K562 (cell line): ENCODE measurements at regions not wholly inside any gene's neighbourhood (a gene's known extent, or its start where the extent isn't known, plus 50 kb on each side); places are given as distances from the start of the nearest gene placed in this dataset.

Experiments used
- ATAC-seq: fragments of 200-7000 bp; cut with Tn5 transposase; 3 replicates; pipeline ENCODE4 v1.9.1; 2020; ENCODE audit warnings: moderate library complexity
- BruUV-seq: library from RNA; stranded (reverse); fragments of 400-500 nt; replicated peaks from 2 replicates; lab custom pipeline; 2021; lab: Mats Ljungman, UMichigan
- CTCF ChIA-PET: fragments of 300-600 bp; formaldehyde crosslinking; extraction: SDS; loops from one replicate; lab custom pipeline; 2021; ENCODE audit warnings: low intra/inter-chr PET ratio; lab: Yijun Ruan, JAX
- POLR2A ChIA-PET: fragments of 300-600, 350-650 bp; sonication (Branson Sonifier 250); formaldehyde crosslinking; extraction: SDS; loops from one replicate; lab custom pipeline; 2021; ENCODE audit warnings: antibody characterized with exemption, inconsistent platforms; lab: Yijun Ruan, JAX
- DNase-seq, 4 experiments: peaks; one replicate each; pipeline versions ENCODE4 v3.0.0 to v3.0.0-alpha.2; 2011 to 2018; ENCODE audit warnings: low spot score in 3 of 4, mixed read lengths in 3 of 4; ENCODE audit errors: extremely low read depth in 1 of 4
- FAIRE-seq: peaks from 2 replicates; lab custom pipeline; 2011; peaks lifted over from hg19 to GRCh38; lab: Jason Lieb, UNC
- H2AFZ ChIP-seq: 2 replicates; pipeline ENCODE4 v1.6.0; 2011; ENCODE audit warnings: low read depth, low read length, control low read depth, inconsistent platforms
- H3K27ac ChIP-seq: fragments of 200-600 bp; 3 replicates; pipeline ENCODE4 v1.8.0; 2011; ENCODE audit warnings: low read depth, mild to moderate bottlenecking, control low read depth, inconsistent platforms, low read length, moderate library complexity, mixed read lengths; ENCODE audit errors: extremely low read depth
- H3K27me3 ChIP-seq, 2 experiments: fragments of 300-600 bp in 1 of 2; 2 replicates in 1 of 2; 3 replicates in 1 of 2; pipeline versions ENCODE4 v1.6.0 to v1.8.0; 2011; ENCODE audit warnings: inconsistent platforms in 2 of 2, low read length in 2 of 2, mild to moderate bottlenecking in 1 of 2, mixed read lengths in 1 of 2, moderate library complexity in 1 of 2; ENCODE audit not compliant: control insufficient read depth in 2 of 2, insufficient read depth in 2 of 2
- H3K36me3 ChIP-seq: fragments of 300-600 bp; 3 replicates; pipeline ENCODE4 v1.8.0; 2011; ENCODE audit warnings: mild to moderate bottlenecking, low read length, inconsistent platforms; ENCODE audit not compliant: control insufficient read depth, insufficient read depth
- H3K4me1 ChIP-seq, 2 experiments: fragments of 200-600 bp in 1 of 2; replicated peaks in 1 of 2; 2 replicates in 1 of 2; 3 replicates in 1 of 2; pipeline versions ENCODE4 v1.5.1 to v1.8.0; 2011; ENCODE audit warnings: inconsistent platforms in 2 of 2, low read length in 2 of 2, mild to moderate bottlenecking in 1 of 2, mixed read lengths in 1 of 2, moderate library complexity in 1 of 2; ENCODE audit not compliant: control insufficient read depth in 2 of 2, insufficient read depth in 2 of 2
- H3K4me2 ChIP-seq: 2 replicates; pipeline ENCODE4 v1.6.1; 2011; ENCODE audit warnings: low read length, control low read depth, inconsistent platforms, mixed read lengths; ENCODE audit not compliant: insufficient read depth
- H3K4me3 ChIP-seq: fragments of 200-600 bp; sonication (generic), shearing (Covaris generic); 2 replicates; pipeline ENCODE4 v1.5.1; 2016; ENCODE audit warnings: control low read depth, inconsistent platforms
- H3K79me2 ChIP-seq: fragments of 200-600 bp; 3 replicates; pipeline ENCODE4 v1.8.0; 2011; ENCODE audit warnings: low read length, inconsistent platforms; ENCODE audit not compliant: control insufficient read depth, insufficient read depth
- H3K9ac ChIP-seq, 2 experiments: 2 replicates each; pipeline versions ENCODE4 v1.6.0 to v1.6.1; 2011; ENCODE audit warnings: low read depth in 2 of 2, low read length in 2 of 2, control low read depth in 1 of 2, inconsistent platforms in 1 of 2, mild to moderate bottlenecking in 1 of 2, mixed read lengths in 1 of 2; ENCODE audit not compliant: insufficient read depth in 1 of 2
- H3K9me1 ChIP-seq: one replicate; pipeline ENCODE4 v1.6.0; 2011; ENCODE audit warnings: inconsistent platforms, mild to moderate bottlenecking, low read length, moderate library complexity; ENCODE audit not compliant: control insufficient read depth, insufficient read depth
- H3K9me3 ChIP-seq: replicated peaks from 2 replicates; pipeline ENCODE4 v1.5.1; 2011; ENCODE audit warnings: low read depth, low read length, inconsistent platforms; ENCODE audit not compliant: control insufficient read depth, insufficient read depth
- H4K20me1 ChIP-seq: replicated peaks from 2 replicates; pipeline ENCODE4 v1.6.1; 2011; ENCODE audit warnings: low read length, inconsistent platforms, mixed read lengths; ENCODE audit not compliant: control insufficient read depth, insufficient read depth
- CTCF ChIP-seq, 3 experiments: IDR thresholded peaks in 2 of 3; conservative IDR thresholded peaks in 1 of 3; 2 replicates each; pipeline ENCODE4 v1.5.1; 2011 to 2012; ENCODE audit warnings: low read length in 3 of 3, mild to moderate bottlenecking in 3 of 3, control low read depth in 2 of 3, improper control_type of control experiment in 1 of 3, inconsistent platforms in 1 of 3, low read depth in 1 of 3, mixed read lengths in 1 of 3, moderate library complexity in 1 of 3; ENCODE audit not compliant: insufficient read depth in 2 of 3
- GTF2B ChIP-seq: IDR thresholded peaks from 2 replicates; pipeline ENCODE4 v1.6.1; 2011; ENCODE audit not compliant: insufficient read length; ENCODE audit errors: extremely low read depth
- RAD21 ChIP-seq, 2 experiments: fragments of 250-450 bp in 1 of 2; fragments of 450-650 bp in 1 of 2; sonication (Bioruptor Pico) in 1 of 2; formaldehyde crosslinking in 1 of 2; IDR thresholded peaks in 1 of 2; conservative IDR thresholded peaks in 1 of 2; 2 replicates each; pipeline versions ENCODE4 v1.4.0 to v1.8.0; 2020 to 2022; ENCODE audit warnings: mild to moderate bottlenecking in 2 of 2, moderate library complexity in 1 of 2
- WGBS: fragments of 100-300 bp; shearing (Covaris generic); methylation state at CpG from one replicate; pipeline ENCODE4 v1.1.6; 2016; ENCODE audit warnings: low coverage, mixed read lengths; ENCODE audit not compliant: insufficient coverage; ENCODE audit errors: missing lambda C conversion rate; 5-methylcytosine and 5-hydroxymethylcytosine counted together
- in situ Hi-C: fragments of 300-500 bp; cut with MboI; formaldehyde crosslinking; loops from 4 replicates; pipeline ENCODE4 v1.15.0; 2018; ENCODE audit warnings: inconsistent platforms, mixed read lengths
- intact Hi-C: fragments of 100-400 bp; cut with micrococcal nuclease; formaldehyde crosslinking; loops from 2 replicates; pipeline ENCODE4 v1.14.2; 2022

GRCh38 chr1:37085393-37085792 is 51.1 kb upstream of the GRIK3 start:
- Histone ChIP-seq H3K4me3 (no peak overlapping the region), H3K27me3 (peaks cover 0 to 23% of the 10 kb centered on the region in 2 experiments; a peak in 3 of 5 replicates), H2AFZ (no peak overlapping the region), H3K79me2 (no peaks in the 10 kb centered on the region), H3K9ac (no peak overlapping the region), H4K20me1 (no peaks in the 10 kb centered on the region), H3K27ac (no peak overlapping the region), H3K4me2 (no peak overlapping the region), H3K9me1 (no peaks in the 10 kb centered on the region), H3K36me3 (no peaks in the 10 kb centered on the region), H3K4me1 (no peaks in the 10 kb centered on the region), H3K9me3 (no peaks in the 10 kb centered on the region)
- peak; percentile 32 to 63 (median 50) for DNase-seq
- POLR2A ChIA-PET = no interaction called here
- in situ Hi-C loops (no loop called here), intact Hi-C loops (no loop called here)
- peak; percentile 90 for ATAC-seq
- CTCF ChIA-PET = interaction anchor here (0.6 kb wide), 1 partner anchor 65 kb away, joined by 3 read pairs; no protein-coding TSS in a partner anchor
- BruUV-seq = no TSS peak
- 0% methylated on average over 6 of the region's 6 CpGs for WGBS
- FAIRE-seq = peak; percentile 69
- TF ChIP-seq CTCF (IDR thresholded peaks at IDR 0.05 in 2 of 3, conservative IDR thresholded peaks at IDR 0.05 in 1 of 3; ENCODE audit: insufficient read depth in 2 of 3, low read depth in 1 of 3, low read length in 3 of 3) = peak; percentile 46 to 56 (median 48)
- TF ChIP-seq GTF2B = no peak
- TF ChIP-seq RAD21 (CRISPR knock-in tag; conservative IDR thresholded peaks at IDR 0.05 in 1 of 2, IDR thresholded peaks at IDR 0.05 in 1 of 2) = 0 out of 4 replicates have a peak, but pooled peaks of 1 of the 2 experiments have one; percentile 13
